ENCODE measurements at regions not wholly inside any gene's neighbourhood (a gene's known extent, or its start where the extent isn't known, plus 50 kb on each side); places are given as distances from the start of the nearest gene placed in this dataset.
A peak's percentile ranks its signal among the peaks of the same experiment; 100 is the strongest.

- no peaks in the 10 kb centered on the region for H3K36me3 ChIP-seq (ENCODE audit: control insufficient read depth in 3 of 3, insufficient read depth in 3 of 3, low read length in 3 of 3)
- H3K9me3 ChIP-seq (ENCODE audit: control insufficient read depth in 3 of 3, low read length in 3 of 3) = no peaks in the 10 kb centered on the region
- H3K9ac ChIP-seq (ENCODE audit: low read depth in 1 of 3, low read length in 3 of 3) = no peak overlapping the region
- peaks cover 0 to 3% (median 2%) of the 10 kb centered on the region in 3 donors for H3K27me3 ChIP-seq (ENCODE audit: control insufficient read depth in 3 of 3, insufficient read depth in 3 of 3, low read length in 3 of 3)
- H3K4me1 ChIP-seq (ENCODE audit: control insufficient read depth in 3 of 3, insufficient read depth in 3 of 3, low read length in 3 of 3) = no peaks in the 10 kb centered on the region
- H3K4me3 ChIP-seq (ENCODE audit: low read length in 3 of 3) = no peak overlapping the region
- H3K27ac ChIP-seq (ENCODE audit: low read depth, low read length) = no peak overlapping the region
These were observed 167.5 kb downstream of the SOCS6 start for GRCh38 chr18:70456376-70456775.

GRCh38 chr18:70455731-70456130 is 166.9 kb downstream of the SOCS6 start:
- Histone ChIP-seq H3K36me3 (ENCODE audit: control insufficient read depth in 3 of 3, insufficient read depth in 3 of 3, low read length in 3 of 3) (no peaks in the 10 kb centered on the region), H3K9me3 (ENCODE audit: control insufficient read depth in 3 of 3, low read length in 3 of 3) (no peaks in the 10 kb centered on the region), H3K4me1 (ENCODE audit: control insufficient read depth in 3 of 3, insufficient read depth in 3 of 3, low read length in 3 of 3) (no peaks in the 10 kb centered on the region), H3K27me3 (ENCODE audit: control insufficient read depth in 3 of 3, insufficient read depth in 3 of 3, low read length in 3 of 3) (no peaks in the 10 kb centered on the region), H3K4me3 (ENCODE audit: low read length in 3 of 3) (no peak overlapping the region), H3K9ac (ENCODE audit: low read depth in 1 of 3, low read length in 3 of 3) (no peak overlapping the region), H3K27ac (ENCODE audit: low read depth, low read length) (no peak overlapping the region)

GRCh38 chr18:70454704-70455322 is 166.0 kb downstream of the SOCS6 start:
- Histone ChIP-seq H3K27ac (ENCODE audit: low read depth, low read length) (no peak overlapping the region), H3K9ac (ENCODE audit: low read depth in 1 of 3, low read length in 3 of 3) (peak overlapping the region in 1 of 3 donors; percentile 20), H3K9me3 (ENCODE audit: control insufficient read depth in 3 of 3, low read length in 3 of 3) (no peaks in the 10 kb centered on the region), H3K4me3 (ENCODE audit: low read length in 3 of 3) (no peak overlapping the region), H3K4me1 (ENCODE audit: control insufficient read depth in 3 of 3, insufficient read depth in 3 of 3, low read length in 3 of 3) (no peaks in the 10 kb centered on the region), H3K27me3 (ENCODE audit: control insufficient read depth in 3 of 3, insufficient read depth in 3 of 3, low read length in 3 of 3) (no peaks in the 10 kb centered on the region), H3K36me3 (ENCODE audit: control insufficient read depth in 3 of 3, insufficient read depth in 3 of 3, low read length in 3 of 3) (no peaks in the 10 kb centered on the region)

- no peak overlapping the region for H3K27ac ChIP-seq (ENCODE audit: low read depth, low read length)
- H3K27me3 ChIP-seq (ENCODE audit: control insufficient read depth in 3 of 3, insufficient read depth in 3 of 3, low read length in 3 of 3) = no peaks in the 10 kb centered on the region
- no peaks in the 10 kb centered on the region for H3K9me3 ChIP-seq (ENCODE audit: control insufficient read depth in 3 of 3, low read length in 3 of 3)
- no peaks in the 10 kb centered on the region for H3K4me1 ChIP-seq (ENCODE audit: control insufficient read depth in 3 of 3, insufficient read depth in 3 of 3, low read length in 3 of 3)
- H3K36me3 ChIP-seq (ENCODE audit: control insufficient read depth in 3 of 3, insufficient read depth in 3 of 3, low read length in 3 of 3) = no peaks in the 10 kb centered on the region
- no peak overlapping the region for H3K9ac ChIP-seq (ENCODE audit: low read depth in 1 of 3, low read length in 3 of 3)
- H3K4me3 ChIP-seq (ENCODE audit: low read length in 3 of 3) = no peak overlapping the region
These were observed 164.4 kb downstream of the SOCS6 start for GRCh38 chr18:70453058-70453775.

- H3K27me3 ChIP-seq (ENCODE audit: control insufficient read depth in 3 of 3, insufficient read depth in 3 of 3, low read length in 3 of 3) = no peaks in the 10 kb centered on the region
- no peaks in the 10 kb centered on the region for H3K36me3 ChIP-seq (ENCODE audit: control insufficient read depth in 3 of 3, insufficient read depth in 3 of 3, low read length in 3 of 3)
- H3K4me3 ChIP-seq (ENCODE audit: low read length in 3 of 3) = no peak overlapping the region
- H3K9ac ChIP-seq (ENCODE audit: low read depth in 1 of 3, low read length in 3 of 3) = no peak overlapping the region
- H3K9me3 ChIP-seq (ENCODE audit: control insufficient read depth in 3 of 3, low read length in 3 of 3) = no peaks in the 10 kb centered on the region
- no peak overlapping the region for H3K27ac ChIP-seq (ENCODE audit: low read depth, low read length)
- H3K4me1 ChIP-seq (ENCODE audit: control insufficient read depth in 3 of 3, insufficient read depth in 3 of 3, low read length in 3 of 3) = no peaks in the 10 kb centered on the region
These were observed 163.7 kb downstream of the SOCS6 start for GRCh38 chr18:70452501-70452900.

- Histone ChIP-seq H3K36me3 (ENCODE audit: control insufficient read depth in 3 of 3, insufficient read depth in 3 of 3, low read length in 3 of 3) (no peaks in the 10 kb centered on the region), H3K27ac (ENCODE audit: low read depth, low read length) (no peak overlapping the region), H3K4me1 (ENCODE audit: control insufficient read depth in 3 of 3, insufficient read depth in 3 of 3, low read length in 3 of 3) (no peaks in the 10 kb centered on the region), H3K4me3 (ENCODE audit: low read length in 3 of 3) (no peak overlapping the region), H3K9me3 (ENCODE audit: control insufficient read depth in 3 of 3, low read length in 3 of 3) (no peaks in the 10 kb centered on the region), H3K9ac (ENCODE audit: low read depth in 1 of 3, low read length in 3 of 3) (no peak overlapping the region), H3K27me3 (ENCODE audit: control insufficient read depth in 3 of 3, insufficient read depth in 3 of 3, low read length in 3 of 3) (peaks cover 0 to 4% (median 0%) of the 10 kb centered on the region in 3 donors)
These were observed 161.8 kb downstream of the SOCS6 start for GRCh38 chr18:70450426-70451253.

GRCh38 chr18:70448588-70448987 is 159.7 kb downstream of the SOCS6 start:
- H3K4me1 ChIP-seq (ENCODE audit: control insufficient read depth in 3 of 3, insufficient read depth in 3 of 3, low read length in 3 of 3) = no peaks in the 10 kb centered on the region
- no peak overlapping the region for H3K4me3 ChIP-seq (ENCODE audit: low read length in 3 of 3)
- no peak overlapping the region for H3K27ac ChIP-seq (ENCODE audit: low read depth, low read length)
- H3K27me3 ChIP-seq (ENCODE audit: control insufficient read depth in 3 of 3, insufficient read depth in 3 of 3, low read length in 3 of 3) = peaks cover 0 to 4% (median 0%) of the 10 kb centered on the region in 3 donors
- peaks cover 0 to 5% (median 0%) of the 10 kb centered on the region in 3 donors for H3K9me3 ChIP-seq (ENCODE audit: control insufficient read depth in 3 of 3, low read length in 3 of 3)
- no peaks in the 10 kb centered on the region for H3K36me3 ChIP-seq (ENCODE audit: control insufficient read depth in 3 of 3, insufficient read depth in 3 of 3, low read length in 3 of 3)
- no peak overlapping the region for H3K9ac ChIP-seq (ENCODE audit: low read depth in 1 of 3, low read length in 3 of 3)

GRCh38 chr18:70446063-70446462 is 157.2 kb downstream of the SOCS6 start:
- Histone ChIP-seq H3K27ac (ENCODE audit: low read depth, low read length) (no peak overlapping the region), H3K27me3 (ENCODE audit: control insufficient read depth in 3 of 3, insufficient read depth in 3 of 3, low read length in 3 of 3) (peaks cover 0 to 4% (median 0%) of the 10 kb centered on the region in 3 donors), H3K9me3 (ENCODE audit: control insufficient read depth in 3 of 3, low read length in 3 of 3) (peaks cover 0 to 9% (median 6%) of the 10 kb centered on the region in 3 donors), H3K9ac (ENCODE audit: low read depth in 1 of 3, low read length in 3 of 3) (no peak overlapping the region), H3K36me3 (ENCODE audit: control insufficient read depth in 3 of 3, insufficient read depth in 3 of 3, low read length in 3 of 3) (no peaks in the 10 kb centered on the region), H3K4me1 (ENCODE audit: control insufficient read depth in 3 of 3, insufficient read depth in 3 of 3, low read length in 3 of 3) (no peaks in the 10 kb centered on the region), H3K4me3 (ENCODE audit: low read length in 3 of 3) (no peak overlapping the region)

GRCh38 chr18:70442933-70443332 is 154.1 kb downstream of the SOCS6 start:
- Histone ChIP-seq H3K4me3 (ENCODE audit: low read length in 3 of 3) (no peak overlapping the region), H3K27me3 (ENCODE audit: control insufficient read depth in 3 of 3, insufficient read depth in 3 of 3, low read length in 3 of 3) (peaks cover 0 to 4% (median 0%) of the 10 kb centered on the region in 3 donors), H3K4me1 (ENCODE audit: control insufficient read depth in 3 of 3, insufficient read depth in 3 of 3, low read length in 3 of 3) (no peaks in the 10 kb centered on the region), H3K36me3 (ENCODE audit: control insufficient read depth in 3 of 3, insufficient read depth in 3 of 3, low read length in 3 of 3) (no peaks in the 10 kb centered on the region), H3K9me3 (ENCODE audit: control insufficient read depth in 3 of 3, low read length in 3 of 3) (peaks cover 0 to 9% (median 6%) of the 10 kb centered on the region in 3 donors), H3K9ac (ENCODE audit: low read depth in 1 of 3, low read length in 3 of 3) (no peak overlapping the region), H3K27ac (ENCODE audit: low read depth, low read length) (no peak overlapping the region)

Data from skeletal muscle tissue (tissue), 3 donors.